GM19452 (cell line): ENCODE measurements at regions not wholly inside any gene's neighbourhood (a gene's known extent, or its start where the extent isn't known, plus 50 kb on each side); places are given as distances from the start of the nearest gene placed in this dataset.
"Not testable (repeated sequence)": the region's sequence is repeated elsewhere in the genome, so short reads cannot be mapped to it uniquely, and the experiment has no call there.

Experiments
- ATAC-seq: cut with Tn5 transposase; IDR thresholded peaks from one replicate; pipeline ENCODE4 v1.9.1; 2021; ENCODE audit not compliant: unreplicated experiment

- no peak for ATAC-seq
Measured at GRCh38 chr1:184858288-184858687, 103.6 kb upstream of the EDEM3 start.

GRCh38 chr1:184854496-184855140 lies 100.0 kb upstream of the EDEM3 start:
- no peak for ATAC-seq

- no peak for ATAC-seq
Measured at GRCh38 chr1:184854036-184854435, 99.4 kb upstream of the EDEM3 start.

- no peak for ATAC-seq
Measured at GRCh38 chr1:184851822-184852746, 97.4 kb upstream of the EDEM3 start.

GRCh38 chr1:184843732-184844495 lies 89.3 kb upstream of the EDEM3 start:
- ATAC-seq = peak; percentile 100

- no peak for ATAC-seq
Measured at GRCh38 chr1:184840596-184840995, 85.9 kb upstream of the EDEM3 start.

GRCh38 chr1:184838504-184838951 lies 83.9 kb upstream of the EDEM3 start:
- ATAC-seq = no peak

- no peak for ATAC-seq
Measured at GRCh38 chr1:184836934-184837895, 82.6 kb upstream of the EDEM3 start.

- ATAC-seq = no peak
Measured at GRCh38 chr1:184836141-184836540, 81.5 kb upstream of the EDEM3 start.

- ATAC-seq = not testable (repeated sequence)
Measured at GRCh38 chr1:184833994-184834393, 79.3 kb upstream of the EDEM3 start.

GRCh38 chr1:184832517-184832916 lies 77.9 kb upstream of the EDEM3 start:
- no peak for ATAC-seq

- not testable (repeated sequence) for ATAC-seq
Measured at GRCh38 chr1:184829496-184829895, 74.8 kb upstream of the EDEM3 start.

- ATAC-seq = no peak
Measured at GRCh38 chr1:184828369-184828717, 73.7 kb upstream of the EDEM3 start.

GRCh38 chr1:184827600-184828368 lies 73.1 kb upstream of the EDEM3 start:
- ATAC-seq = no peak

GRCh38 chr1:184826001-184826400 lies 71.3 kb upstream of the EDEM3 start:
- no peak for ATAC-seq

- no peak for ATAC-seq
Measured at GRCh38 chr1:184825571-184825970, 70.9 kb upstream of the EDEM3 start.

GRCh38 chr1:184824691-184825323 lies 70.1 kb upstream of the EDEM3 start:
- no peak for ATAC-seq

GRCh38 chr1:184823080-184823479 lies 68.4 kb upstream of the EDEM3 start:
- no peak for ATAC-seq

GRCh38 chr1:184822267-184822666 lies 67.6 kb upstream of the EDEM3 start:
- ATAC-seq = no peak
